Erythroblast (primary cell): ENCODE measurements at regions not wholly inside any gene's neighbourhood (a gene's known extent, or its start where the extent isn't known, plus 50 kb on each side); places are given as distances from the start of the nearest gene placed in this dataset.

Source experiments
- DNase-seq, 2 experiments: peaks; one replicate each; lab custom pipeline; 2025; lab: John Stamatoyannopoulos, UW
- GATA1 ChIP-seq: IDR thresholded peaks from 2 replicates; pipeline ENCODE4 v1.6.1; 2011; ENCODE audit warnings: low read depth, mild to moderate bottlenecking, control low read depth, low read length, moderate library complexity
- POLR2A ChIP-seq: IDR thresholded peaks from 2 replicates; pipeline ENCODE4 v1.6.1; 2011; ENCODE audit warnings: mild to moderate bottlenecking, low read length

DNA sequence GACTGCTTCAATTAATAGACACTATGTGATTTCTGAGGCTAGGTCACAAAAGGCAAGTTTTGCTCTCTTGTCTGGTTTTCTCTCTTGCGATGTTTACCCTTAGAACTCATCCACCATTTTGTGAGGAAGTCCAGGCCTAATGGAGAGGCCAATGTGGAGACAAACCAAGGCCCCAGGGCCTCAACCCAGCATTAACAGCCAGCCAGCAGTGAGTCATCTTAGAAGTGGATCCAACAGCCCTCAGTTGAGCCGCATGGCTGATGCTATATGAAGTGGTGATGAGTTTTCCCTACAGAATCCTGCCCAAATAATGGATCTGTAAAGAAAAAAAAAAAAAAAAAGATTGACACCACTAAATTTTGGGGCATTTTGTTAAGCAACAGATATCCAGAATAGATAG lies 95.1 kb downstream of the DNTTIP2 start:
- TF ChIP-seq GATA1 (no peak), POLR2A (no peak)
- no peak for DNase-seq

DNA sequence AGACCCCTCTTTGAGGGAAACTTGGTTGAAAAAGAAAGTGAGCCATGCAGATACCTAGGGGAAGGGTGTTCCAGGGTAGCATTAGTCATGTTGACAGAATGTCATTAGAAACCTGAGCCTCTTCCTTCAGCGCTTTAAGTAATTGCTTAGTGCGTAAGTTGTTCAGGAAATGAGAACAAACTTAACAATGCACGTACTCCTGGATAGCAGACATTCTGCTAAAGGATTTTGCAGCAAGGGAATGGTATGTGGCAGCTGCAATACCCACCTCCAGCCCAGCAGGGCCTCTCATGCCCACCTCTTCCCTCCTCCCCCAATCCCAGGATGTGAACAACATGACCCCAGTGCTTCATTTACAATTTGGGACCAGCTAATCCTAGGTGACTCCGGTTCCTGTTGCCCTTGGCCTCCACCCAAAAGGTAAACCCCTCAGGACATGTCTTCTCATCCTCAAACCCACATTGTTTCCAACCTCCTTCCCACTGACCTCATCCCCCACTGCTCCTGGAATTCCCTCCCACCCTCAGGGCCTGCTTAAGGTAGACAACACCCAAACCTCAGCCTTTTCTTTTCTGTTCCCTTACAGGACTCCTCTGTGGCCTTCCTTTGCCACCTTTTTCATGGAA lies 98.0 kb upstream of the BCAR3 start:
- no peak for DNase-seq
- TF ChIP-seq GATA1 (no peak), POLR2A (no peak)

DNA sequence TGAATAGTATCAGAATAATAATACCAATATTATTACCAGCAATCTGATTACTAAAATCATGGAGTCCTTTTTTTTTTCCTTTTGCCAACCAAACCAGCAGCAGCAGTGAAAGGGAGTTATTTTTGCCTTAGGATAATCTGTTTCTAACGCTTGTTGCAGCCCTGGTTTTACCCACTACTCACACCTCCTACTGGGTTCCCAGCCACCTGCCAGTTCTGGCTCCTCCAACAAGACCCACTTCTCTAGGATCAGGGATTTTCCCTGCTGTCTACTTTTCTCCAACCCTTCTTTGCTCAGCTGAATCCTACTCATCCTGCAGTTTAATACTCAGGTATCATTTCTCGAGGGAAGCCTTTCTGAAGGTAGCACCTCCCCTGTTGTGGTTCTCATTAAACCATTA lies 96.8 kb upstream of the BCAR3 start:
- DNase-seq = no peak
- TF ChIP-seq GATA1 (no peak), POLR2A (no peak)

DNA sequence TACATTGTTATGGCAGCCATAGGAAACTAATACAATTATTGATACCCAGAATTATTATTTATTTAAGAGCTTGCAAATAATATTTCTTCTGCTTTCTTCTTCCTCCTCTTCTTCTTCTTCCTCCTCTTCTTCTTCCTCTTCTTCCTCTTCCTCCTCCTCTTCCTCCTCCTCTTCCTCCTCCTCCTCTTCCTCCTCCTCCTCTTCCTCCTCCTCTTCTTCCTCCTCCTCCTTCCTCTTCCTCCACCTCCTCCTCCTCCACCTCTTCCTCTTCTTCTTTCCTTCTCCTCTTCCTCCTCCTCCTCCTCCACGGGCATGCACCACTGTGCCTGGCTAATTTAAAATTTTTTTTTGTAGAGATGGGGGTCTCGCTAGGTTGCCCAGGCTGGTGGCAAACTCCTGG lies 95.6 kb upstream of the BCAR3 start:
- DNase-seq = no peak
- no peak for TF ChIP-seq POLR2A
- TF ChIP-seq GATA1 = no peak

DNA sequence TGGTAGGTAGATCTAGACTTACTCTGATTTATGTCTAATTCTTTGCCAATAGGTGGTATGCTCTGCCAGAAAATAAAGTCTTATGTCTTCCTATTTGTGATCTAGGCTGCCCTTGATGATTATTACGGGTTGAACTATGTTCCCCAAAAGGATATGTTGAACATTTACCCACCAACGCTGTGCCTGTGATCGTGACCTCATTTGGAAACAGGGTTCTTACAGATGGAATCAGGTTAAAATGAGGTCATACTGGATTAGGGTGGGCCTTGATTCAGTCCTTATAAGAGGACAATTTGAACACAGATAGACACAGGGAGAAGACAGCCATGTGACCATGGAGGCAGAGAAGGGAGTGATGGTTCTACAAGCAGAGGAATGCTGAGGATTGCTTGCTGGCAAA lies 95.1 kb upstream of the BCAR3 start:
- no peak for DNase-seq
- TF ChIP-seq GATA1 (no peak), POLR2A (no peak)

DNA sequence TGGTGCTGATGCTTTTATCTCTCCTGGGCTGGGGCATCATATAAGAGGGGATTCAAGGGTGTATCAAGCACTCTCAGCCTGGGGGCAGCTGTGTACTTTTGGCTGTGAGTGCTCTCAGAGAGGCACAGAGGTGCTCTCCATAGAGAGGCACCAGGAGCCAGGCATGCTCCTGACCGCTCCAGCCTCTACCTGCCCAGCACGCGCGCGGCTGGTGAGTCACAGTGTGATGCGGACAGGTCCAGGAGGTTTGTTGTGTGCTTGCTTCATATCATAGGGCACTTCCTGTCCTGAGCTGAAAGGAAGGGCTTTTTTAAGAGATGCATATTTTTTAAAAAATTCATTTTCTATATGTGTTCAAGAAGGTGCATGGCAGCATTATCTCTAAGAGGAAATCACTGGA lies 93.6 kb upstream of the BCAR3 start:
- DNase-seq = no peak
- no peak for TF ChIP-seq GATA1
- TF ChIP-seq POLR2A = no peak

DNA sequence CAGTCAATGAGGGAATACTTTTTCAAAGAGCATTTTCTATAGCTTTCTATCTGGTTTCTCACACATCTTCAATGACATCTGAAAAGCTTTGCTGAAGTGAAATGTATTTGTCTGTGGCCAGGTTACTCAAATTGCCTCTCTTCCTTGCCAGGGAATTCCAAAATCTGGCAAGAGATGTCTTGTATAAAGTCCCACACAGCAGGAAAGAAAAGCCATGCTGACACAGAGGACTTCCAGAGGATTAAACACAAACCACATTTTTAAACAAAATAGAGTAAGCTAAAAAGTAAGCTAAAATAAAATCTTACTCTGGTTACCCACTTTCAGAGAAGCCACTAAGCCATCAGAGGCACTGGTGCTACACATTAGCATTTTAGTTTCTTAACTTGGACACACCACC lies 93.1 kb upstream of the BCAR3 start:
- no peak for DNase-seq

DNA sequence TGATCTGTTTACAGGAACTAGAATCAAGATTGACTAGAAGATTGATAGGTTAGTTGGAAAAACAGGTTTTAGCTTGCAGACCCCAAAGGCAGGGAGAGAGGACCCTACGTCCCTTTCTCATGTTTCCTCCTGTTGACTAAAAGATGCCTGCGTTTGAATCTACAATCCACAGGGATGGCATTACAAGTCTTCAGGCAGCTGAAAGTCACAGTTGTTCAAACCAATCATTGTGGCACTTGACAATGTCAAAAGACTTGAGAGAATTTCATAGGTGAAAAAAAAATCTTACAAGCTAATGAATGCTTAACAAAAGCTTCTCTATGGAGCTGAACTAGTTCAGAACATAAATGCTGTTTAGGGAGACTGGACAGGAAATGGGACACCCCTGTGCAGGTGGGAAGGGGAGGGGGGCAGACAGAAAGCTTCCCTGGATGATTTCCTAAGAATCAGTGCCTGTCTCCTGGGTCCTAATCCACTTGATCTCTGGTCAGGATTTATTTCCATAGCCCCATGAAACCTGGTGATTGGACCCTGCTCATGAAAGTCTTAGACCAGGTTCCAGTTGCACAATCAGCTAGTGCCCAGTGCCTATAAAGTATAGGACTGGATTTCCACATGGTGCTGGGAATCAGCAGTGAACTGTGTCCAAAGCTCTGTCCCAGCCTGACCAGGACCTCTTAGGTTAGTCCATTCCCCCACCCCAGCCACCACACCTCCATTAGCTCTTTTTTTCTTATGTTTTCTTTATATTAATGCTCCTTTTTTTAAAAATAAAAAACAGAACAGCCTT lies 91.6 kb upstream of the BCAR3 start:
- DNase-seq = no peak
- TF ChIP-seq GATA1 (no peak), POLR2A (no peak)

More for the DNA sequence above, 93.1 kb upstream of the BCAR3 start:
- TF ChIP-seq POLR2A = no peak
- no peak for TF ChIP-seq GATA1

DNA sequence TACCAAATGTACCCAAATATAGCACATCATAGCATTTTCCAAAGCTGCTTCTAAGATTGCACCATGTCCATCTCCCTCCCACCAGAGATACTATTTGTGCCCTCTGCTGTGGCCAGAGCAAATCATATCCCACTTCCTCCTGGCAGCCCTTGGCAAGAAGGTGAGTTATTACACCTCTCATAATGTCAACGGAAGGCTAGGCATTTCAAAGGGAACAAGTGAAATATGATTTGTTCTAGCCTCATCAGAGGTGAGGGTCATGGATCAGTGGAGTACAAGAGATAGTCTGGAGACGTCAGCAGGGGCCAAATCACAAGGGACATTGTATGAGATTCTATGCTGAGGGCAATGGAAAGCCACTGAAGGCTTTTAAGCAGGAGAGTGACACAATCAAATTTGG lies 90.2 kb upstream of the BCAR3 start:
- TF ChIP-seq GATA1 (no peak), POLR2A (no peak)

DNA sequence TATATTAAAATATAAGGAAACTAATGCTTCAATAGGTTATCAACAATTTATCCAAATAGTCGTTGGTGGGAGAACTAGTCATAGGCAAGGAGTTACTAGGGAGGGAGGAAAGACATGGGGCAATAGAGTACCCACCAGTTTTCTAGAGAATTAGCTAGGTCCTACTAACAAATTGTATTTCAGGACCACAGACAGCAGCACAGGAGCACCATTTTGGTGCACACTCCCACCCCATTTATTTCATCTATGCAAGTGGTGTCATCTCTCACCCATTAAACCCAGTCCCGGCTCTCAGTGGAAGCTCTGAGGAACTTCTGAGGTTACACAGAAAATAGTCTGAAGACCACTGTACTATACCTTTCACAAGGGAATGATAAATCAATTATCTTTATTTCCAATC lies 89.0 kb upstream of the BCAR3 start:
- DNase-seq = no peak

More for the DNA sequence above, 90.2 kb upstream of the BCAR3 start:
- DNase-seq = no peak

DNA sequence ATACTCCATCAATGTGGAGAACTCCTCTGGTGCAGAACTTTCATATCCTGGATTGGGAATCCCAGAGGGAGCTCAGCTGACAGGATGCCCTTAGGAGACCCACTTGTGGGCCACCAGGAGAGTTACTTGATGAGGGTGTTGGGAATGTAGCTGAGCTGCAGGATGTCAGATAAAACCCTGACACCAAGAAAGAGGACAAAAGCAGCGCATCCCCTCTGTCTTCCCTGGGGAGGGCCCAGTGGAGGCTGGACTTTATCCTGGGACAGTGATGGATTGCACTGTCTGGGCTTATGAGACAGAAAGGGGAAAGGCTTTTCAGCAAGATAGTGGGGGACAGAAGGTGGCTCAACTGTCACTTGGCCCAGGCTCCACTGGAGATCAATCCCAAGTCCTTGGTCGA lies 88.1 kb upstream of the BCAR3 start:
- TF ChIP-seq GATA1 = no peak
- TF ChIP-seq POLR2A = no peak
- no peak for DNase-seq

More for the DNA sequence above, 89.0 kb upstream of the BCAR3 start:
- TF ChIP-seq POLR2A (no peak), GATA1 (no peak)

DNA sequence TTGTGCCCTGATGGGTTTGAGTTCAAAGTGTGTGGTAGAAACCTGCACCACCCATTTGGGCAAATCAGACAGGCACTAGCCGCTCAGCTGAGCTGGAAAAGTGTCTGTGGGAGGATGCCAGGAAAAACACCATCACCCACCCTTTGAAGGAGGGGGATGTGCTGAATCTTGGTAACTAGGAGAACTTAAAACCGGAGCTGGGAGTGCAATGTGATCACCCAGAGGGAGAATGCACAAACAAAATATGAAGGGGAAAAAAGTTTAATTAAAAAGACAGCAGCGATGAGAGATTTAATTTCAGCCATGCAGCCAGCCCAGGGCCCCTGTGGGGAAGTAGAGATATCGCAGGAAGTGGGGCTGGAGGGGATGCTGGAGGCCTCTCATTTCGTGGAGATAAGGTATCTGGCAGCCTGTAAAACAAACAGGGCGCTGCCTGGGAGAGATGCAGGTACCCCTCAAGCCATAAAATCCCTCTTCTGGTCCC lies 86.8 kb upstream of the BCAR3 start:
- TF ChIP-seq GATA1 = no peak
- no peak for TF ChIP-seq POLR2A

DNA sequence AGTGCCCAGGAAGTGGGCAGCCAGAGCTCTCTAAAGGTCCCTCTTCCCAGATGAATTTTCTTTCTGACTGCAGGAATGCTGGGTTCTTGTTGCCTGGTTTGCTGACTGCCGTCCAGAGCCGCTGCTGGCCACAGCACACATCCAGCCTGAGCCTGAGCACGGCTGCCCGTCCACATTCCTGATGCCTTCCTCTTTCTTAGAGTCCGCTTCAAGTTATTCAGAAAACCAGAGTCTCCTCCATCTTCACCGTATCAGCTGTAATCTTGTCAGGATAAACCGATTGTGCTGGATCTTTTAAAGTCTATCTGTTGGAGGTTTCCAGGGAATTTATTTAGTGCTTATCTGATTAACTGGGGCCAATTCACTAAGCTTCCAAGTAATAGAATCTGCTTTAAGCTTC lies 84.8 kb upstream of the BCAR3 start:
- DNase-seq = no peak
- TF ChIP-seq GATA1 (no peak), POLR2A (no peak)

More for the DNA sequence above, 86.8 kb upstream of the BCAR3 start:
- no peak for DNase-seq

DNA sequence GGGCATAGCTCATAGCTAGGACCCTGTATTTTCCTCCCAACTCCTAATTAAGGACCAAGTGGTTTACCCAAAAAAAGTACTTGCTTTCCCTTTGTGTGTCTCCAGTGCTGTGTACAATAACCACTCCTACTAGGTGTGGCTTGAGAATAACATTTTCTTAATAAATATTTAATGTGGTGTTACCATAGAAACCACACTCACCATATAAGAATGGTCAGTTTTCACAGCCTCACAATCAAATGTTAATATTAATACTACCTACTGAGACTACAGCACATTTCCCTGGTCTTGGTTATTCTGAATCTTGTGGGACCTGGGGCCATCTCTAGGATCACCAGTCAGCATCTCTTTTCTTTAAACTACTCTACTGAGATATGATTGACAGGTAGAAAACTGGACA lies 83.5 kb upstream of the BCAR3 start:
- DNase-seq = no peak
- no peak for TF ChIP-seq GATA1
- TF ChIP-seq POLR2A = no peak

DNA sequence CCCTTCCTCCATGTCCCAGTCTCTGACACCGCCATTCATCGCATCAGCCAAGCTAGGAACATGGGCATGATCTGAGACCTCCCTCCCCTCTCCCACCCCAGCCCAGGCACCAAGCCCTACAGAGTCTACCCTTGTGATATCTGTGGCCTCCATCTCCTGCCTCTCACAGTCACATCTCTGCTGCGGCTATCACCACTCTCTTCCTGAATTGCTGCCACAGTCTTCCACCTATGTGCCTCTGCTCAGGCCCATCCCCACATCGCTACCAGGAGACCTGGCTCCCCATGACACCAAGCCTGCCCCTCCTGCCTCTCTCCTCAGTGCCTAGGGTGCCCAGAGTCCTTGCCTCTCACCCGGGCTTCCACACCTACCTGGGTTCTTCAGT lies 82.7 kb upstream of the BCAR3 start:
- TF ChIP-seq POLR2A (no peak), GATA1 (no peak)

More for the DNA sequence above, 82.7 kb upstream of the BCAR3 start:
- DNase-seq = no peak
